ENCODE measurements at regions not wholly inside any gene's neighbourhood (a gene's known extent, or its start where the extent isn't known, plus 50 kb on each side); places are given as distances from the start of the nearest gene placed in this dataset.

DNA sequence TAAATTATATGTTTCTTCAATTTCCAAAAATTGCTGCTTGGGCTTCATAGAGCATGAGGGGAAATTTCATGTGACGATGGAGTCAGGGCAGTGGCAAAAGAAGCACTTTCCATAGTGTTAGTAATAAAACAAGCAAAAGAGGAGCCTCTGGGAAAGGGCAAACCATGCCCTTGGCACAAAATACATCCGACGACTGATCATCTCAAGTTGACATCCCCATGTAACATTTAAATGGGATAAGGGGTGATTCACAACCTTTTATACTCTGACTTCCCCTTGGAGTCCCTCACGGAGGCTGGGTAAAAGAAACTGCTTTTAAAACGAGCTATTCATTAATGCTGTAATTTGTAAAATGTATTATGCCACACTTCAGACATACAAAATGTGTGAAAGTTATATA lies 161.4 kb upstream of the DMRT1 start:
- no peak for TF ChIP-seq FOXK2 (IDR thresholded peaks at IDR 0.05)
- no peak for TF ChIP-seq SUZ12 (IDR thresholded peaks at IDR 0.05)
- TF ChIP-seq ZNF384 (IDR thresholded peaks at IDR 0.05): no peak
- TF ChIP-seq SP1 (IDR thresholded peaks at IDR 0.05): no peak
- TF ChIP-seq FOXM1 (IDR thresholded peaks at IDR 0.05; ENCODE audit: borderline replicate concordance): no peak
- no peak for TF ChIP-seq NFRKB (IDR thresholded peaks at IDR 0.05)
- no peak for TF ChIP-seq LEF1 (IDR thresholded peaks at IDR 0.05; ENCODE audit: borderline replicate concordance)

Measured in HEK293T (cell line).